ENCODE measurements at regions not wholly inside any gene's neighbourhood (a gene's known extent, or its start where the extent isn't known, plus 50 kb on each side); places are given as distances from the start of the nearest gene placed in this dataset.

- Mint-ChIP-seq H3K9me3 (no peaks in the 10 kb centered on the region), H3K27ac (peak overlapping the region in 1 of 2 donors; percentile 7), H3K27me3 (peaks cover 56% of the 10 kb centered on the region), H3K4me3 (no peak overlapping the region), H3K4me1 (peaks cover 25% of the 10 kb centered on the region)
- DNase-seq (no peak), ATAC-seq (no peak)
These were observed 60.0 kb upstream of the RAPGEF2 start for GRCh38 chr4:159042868-159043267.

- no peak overlapping the region for H3K4me3 Mint-ChIP-seq
- H3K27ac Mint-ChIP-seq = no peak overlapping the region
- no peaks in the 10 kb centered on the region for H3K9me3 Mint-ChIP-seq
- peaks cover 46% of the 10 kb centered on the region for H3K27me3 Mint-ChIP-seq
- ATAC-seq = no peak
- H3K4me1 Mint-ChIP-seq = peaks cover 28% of the 10 kb centered on the region
- no peak for DNase-seq
These were observed 59.0 kb upstream of the RAPGEF2 start for GRCh38 chr4:159043861-159044260.

- peaks cover 41% of the 10 kb centered on the region for H3K27me3 Mint-ChIP-seq
- H3K27ac Mint-ChIP-seq = peak overlapping the region in 1 of 2 donors; percentile 59
- H3K4me3 Mint-ChIP-seq = no peak overlapping the region
- peaks cover 28% of the 10 kb centered on the region for H3K4me1 Mint-ChIP-seq
- no peaks in the 10 kb centered on the region for H3K9me3 Mint-ChIP-seq
- ATAC-seq = no peak
- DNase-seq = no peak
These were observed 57.6 kb upstream of the RAPGEF2 start for GRCh38 chr4:159045321-159045720.

- DNase-seq (no peak), ATAC-seq (no peak)
- H3K27me3 Mint-ChIP-seq = peaks cover 31% of the 10 kb centered on the region
- H3K9me3 Mint-ChIP-seq = no peaks in the 10 kb centered on the region
- H3K4me3 Mint-ChIP-seq = no peak overlapping the region
- H3K27ac Mint-ChIP-seq = no peak overlapping the region
- peaks cover 32% of the 10 kb centered on the region for H3K4me1 Mint-ChIP-seq
These were observed 56.2 kb upstream of the RAPGEF2 start for GRCh38 chr4:159046683-159047082.

GRCh38 chr4:159047478-159048165, 55.3 kb upstream of the RAPGEF2 start:
- DNase-seq (no peak), ATAC-seq (peak; percentile 71)
- Mint-ChIP-seq H3K27me3 (peaks cover 22% of the 10 kb centered on the region), H3K27ac (peak overlapping the region in 1 of 2 donors; percentile 54), H3K9me3 (no peaks in the 10 kb centered on the region), H3K4me1 (peaks cover 36% of the 10 kb centered on the region), H3K4me3 (peak overlapping the region; percentile 46 to 56)

GRCh38 chr4:159048166-159048886, 54.6 kb upstream of the RAPGEF2 start:
- no peak for ATAC-seq
- H3K27me3 Mint-ChIP-seq = peaks cover 17% of the 10 kb centered on the region
- H3K9me3 Mint-ChIP-seq = no peaks in the 10 kb centered on the region
- DNase-seq = no peak
- H3K4me1 Mint-ChIP-seq = peaks cover 36% of the 10 kb centered on the region
- no peak overlapping the region for H3K4me3 Mint-ChIP-seq
- no peak overlapping the region for H3K27ac Mint-ChIP-seq

GRCh38 chr4:159049780-159050375, 53.0 kb upstream of the RAPGEF2 start:
- Mint-ChIP-seq H3K9me3 (no peaks in the 10 kb centered on the region), H3K4me1 (peaks cover 36% of the 10 kb centered on the region), H3K27me3 (peaks cover 17% of the 10 kb centered on the region), H3K4me3 (no peak overlapping the region), H3K27ac (no peak overlapping the region)
- DNase-seq = no peak
- no peak for ATAC-seq

GRCh38 chr4:159051245-159052071, 51.4 kb upstream of the RAPGEF2 start:
- peaks cover 22% of the 10 kb centered on the region for H3K27me3 Mint-ChIP-seq
- peak overlapping the region; percentile 41 to 51 for H3K4me3 Mint-ChIP-seq
- no peak for DNase-seq
- H3K9me3 Mint-ChIP-seq = no peaks in the 10 kb centered on the region
- peak overlapping the region in 1 of 2 donors; percentile 81 for H3K27ac Mint-ChIP-seq
- peak; percentile 79 for ATAC-seq
- H3K4me1 Mint-ChIP-seq = peaks cover 25% of the 10 kb centered on the region

- no peak for ATAC-seq
- H3K27me3 Mint-ChIP-seq = peaks cover 30% of the 10 kb centered on the region
These were observed 50.6 kb upstream of the RAPGEF2 start for GRCh38 chr4:159052315-159052714.

More at GRCh38 chr4:159052315-159052714, 50.6 kb upstream of the RAPGEF2 start:
- no peak for DNase-seq
- H3K4me1 Mint-ChIP-seq = peaks cover 22% of the 10 kb centered on the region
- H3K27ac Mint-ChIP-seq = no peak overlapping the region
- no peak overlapping the region for H3K4me3 Mint-ChIP-seq
- H3K9me3 Mint-ChIP-seq = no peaks in the 10 kb centered on the region
